ENCODE measurements at regions not wholly inside any gene's neighbourhood (a gene's known extent, or its start where the extent isn't known, plus 50 kb on each side); places are given as distances from the start of the nearest gene placed in this dataset.
"Not testable (repeated sequence)": the region's sequence is repeated elsewhere in the genome, so short reads cannot be mapped to it uniquely, and the experiment has no call there.

GRCh38 chr17:71423871-71424546 lies 696.8 kb upstream of the SOX9 start:
- DNase-seq = peak; percentile 37

GRCh38 chr17:71427801-71428200 lies 693.0 kb upstream of the SOX9 start:
- DNase-seq = no peak

GRCh38 chr17:71428897-71429296 lies 691.9 kb upstream of the SOX9 start:
- no peak for DNase-seq

GRCh38 chr17:71430281-71430680 lies 690.5 kb upstream of the SOX9 start:
- no peak for DNase-seq

GRCh38 chr17:71431146-71431545 lies 689.7 kb upstream of the SOX9 start:
- DNase-seq = no peak

GRCh38 chr17:71432378-71433315 lies 688.2 kb upstream of the SOX9 start:
- no peak for DNase-seq

GRCh38 chr17:71434716-71435115 lies 686.1 kb upstream of the SOX9 start:
- DNase-seq = no peak

GRCh38 chr17:71436479-71436878 lies 684.3 kb upstream of the SOX9 start:
- no peak for DNase-seq

- no peak for DNase-seq
Observed at GRCh38 chr17:71437166-71437565, 683.7 kb upstream of the SOX9 start.

GRCh38 chr17:71438631-71439146 lies 682.1 kb upstream of the SOX9 start:
- DNase-seq = peak; percentile 49

- no peak for DNase-seq
Observed at GRCh38 chr17:71440513-71440912, 680.3 kb upstream of the SOX9 start.

GRCh38 chr17:71441098-71441497 lies 679.7 kb upstream of the SOX9 start:
- DNase-seq = no peak

GRCh38 chr17:71444078-71444477 lies 676.7 kb upstream of the SOX9 start:
- DNase-seq = no peak

GRCh38 chr17:71446645-71447437 lies 674.0 kb upstream of the SOX9 start:
- DNase-seq = no peak

- no peak for DNase-seq
Observed at GRCh38 chr17:71447644-71448043, 673.2 kb upstream of the SOX9 start.

GRCh38 chr17:71450657-71451056 lies 670.2 kb upstream of the SOX9 start:
- DNase-seq = not testable (repeated sequence)

GRCh38 chr17:71453876-71454422 lies 666.9 kb upstream of the SOX9 start:
- DNase-seq = no peak

- no peak for DNase-seq
Observed at GRCh38 chr17:71455219-71455618, 665.6 kb upstream of the SOX9 start.

- DNase-seq = no peak
Observed at GRCh38 chr17:71458322-71458721, 662.5 kb upstream of the SOX9 start.

- DNase-seq = no peak
Observed at GRCh38 chr17:71460943-71461342, 659.9 kb upstream of the SOX9 start.

GRCh38 chr17:71461498-71462169 lies 659.2 kb upstream of the SOX9 start:
- peak; percentile 44 for DNase-seq

GRCh38 chr17:71464241-71464640 lies 656.6 kb upstream of the SOX9 start:
- DNase-seq = no peak
